ENCODE measurements at regions not wholly inside any gene's neighbourhood (a gene's known extent, or its start where the extent isn't known, plus 50 kb on each side); places are given as distances from the start of the nearest gene placed in this dataset.

GRCh38 chr7:52135403-52135802 lies 818.8 kb upstream of the COBL start:
- no peak for DNase-seq

DNA sequence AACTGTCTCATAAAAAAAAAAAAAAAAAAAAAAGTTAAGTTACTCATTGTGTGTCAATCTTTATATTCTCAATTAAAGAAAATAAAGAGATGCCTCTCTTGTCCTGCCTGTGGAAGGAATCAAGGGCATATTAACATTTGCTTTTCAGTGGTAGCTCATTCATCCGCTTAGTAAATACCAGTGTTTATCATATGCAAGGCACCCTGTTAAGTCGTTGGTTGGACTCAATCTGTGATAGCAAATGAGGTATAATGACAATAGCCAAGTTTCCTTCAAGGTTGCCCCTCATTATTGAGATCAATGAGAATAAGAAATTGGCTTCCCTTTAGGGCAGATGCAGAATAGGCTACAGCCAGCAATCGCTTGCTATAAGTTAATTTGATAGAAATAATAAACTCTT lies 812.7 kb upstream of the COBL start:
- no peak for DNase-seq

GRCh38 chr7:52120912-52121311 lies 804.3 kb upstream of the COBL start:
- DNase-seq, result no peak

DNA sequence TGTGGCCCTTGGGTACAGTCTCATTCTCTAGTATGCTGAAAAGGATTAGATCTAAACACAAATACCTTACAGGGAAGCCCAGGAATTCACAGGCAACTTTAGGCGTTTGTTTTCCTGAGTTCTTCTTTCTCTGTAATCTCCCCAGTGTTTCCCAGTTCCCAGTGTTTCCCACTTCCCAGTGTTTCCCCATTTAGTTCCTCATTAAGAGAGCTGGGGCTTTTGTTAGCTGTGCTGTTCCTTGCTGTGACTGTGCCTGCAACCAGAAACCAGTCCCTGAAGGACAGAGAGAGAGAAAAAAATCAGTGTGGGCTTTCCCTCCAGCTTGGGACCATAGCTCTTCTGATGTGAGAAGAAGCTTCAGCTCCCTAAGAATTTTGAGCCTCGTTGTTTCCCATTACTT lies 802.9 kb upstream of the COBL start:
- no peak for DNase-seq

DNA sequence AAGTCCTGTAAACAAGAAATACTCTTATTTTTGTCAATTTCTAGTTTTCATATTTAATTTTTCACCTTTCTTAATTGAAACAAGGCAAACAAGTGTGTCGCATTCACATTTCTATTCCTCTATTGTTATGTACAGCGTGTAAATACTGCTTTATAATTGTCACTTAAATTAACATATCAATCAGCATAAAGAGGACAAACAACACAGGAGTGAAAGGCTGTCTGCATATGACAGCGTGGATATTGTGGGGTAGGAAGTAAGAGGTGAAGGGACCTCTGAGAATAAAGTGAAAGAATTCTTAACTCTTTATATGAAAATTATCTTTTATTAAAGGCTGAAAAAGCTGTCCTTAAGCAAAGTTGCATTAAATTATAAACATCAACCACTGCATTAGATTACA lies 797.9 kb upstream of the COBL start:
- no peak for DNase-seq

DNA sequence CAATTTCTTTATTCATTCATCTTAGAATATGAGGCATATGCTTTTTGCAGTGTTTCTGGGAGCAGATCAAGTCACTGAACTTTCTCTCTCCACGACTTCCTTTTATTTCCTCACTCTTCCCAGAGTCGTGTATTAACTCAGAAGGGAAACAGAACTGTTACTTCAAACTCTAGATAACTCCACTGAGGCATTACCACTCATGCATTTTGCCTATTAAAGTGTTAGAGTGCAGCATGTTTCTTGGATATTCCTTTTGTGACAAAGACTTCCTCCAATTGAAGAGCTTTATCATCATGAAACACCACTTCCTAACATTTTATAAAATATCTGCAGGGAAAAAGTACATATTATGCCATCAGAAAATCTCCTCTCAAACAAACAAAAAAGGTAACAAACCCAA lies 797.4 kb upstream of the COBL start:
- DNase-seq, result no peak

DNA sequence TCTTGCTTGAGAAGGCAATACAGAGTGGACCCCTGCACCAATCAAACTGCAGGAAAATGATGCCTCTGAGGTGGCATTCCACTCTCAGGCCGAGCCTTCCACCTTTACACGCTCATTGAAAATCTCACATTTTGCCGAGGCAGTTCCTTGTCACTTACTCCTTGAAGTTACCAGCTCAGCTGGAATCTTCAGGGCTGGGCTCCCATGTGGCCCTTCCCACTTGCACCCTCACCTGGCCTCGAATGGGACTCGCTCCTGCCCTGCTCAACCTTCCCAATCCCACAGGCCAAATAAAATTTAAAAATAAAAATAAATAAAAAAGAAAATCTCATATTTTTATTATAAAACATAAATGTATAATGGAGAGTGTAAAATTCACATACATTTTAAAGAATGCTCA lies 790.7 kb upstream of the COBL start:
- no peak for DNase-seq

DNA sequence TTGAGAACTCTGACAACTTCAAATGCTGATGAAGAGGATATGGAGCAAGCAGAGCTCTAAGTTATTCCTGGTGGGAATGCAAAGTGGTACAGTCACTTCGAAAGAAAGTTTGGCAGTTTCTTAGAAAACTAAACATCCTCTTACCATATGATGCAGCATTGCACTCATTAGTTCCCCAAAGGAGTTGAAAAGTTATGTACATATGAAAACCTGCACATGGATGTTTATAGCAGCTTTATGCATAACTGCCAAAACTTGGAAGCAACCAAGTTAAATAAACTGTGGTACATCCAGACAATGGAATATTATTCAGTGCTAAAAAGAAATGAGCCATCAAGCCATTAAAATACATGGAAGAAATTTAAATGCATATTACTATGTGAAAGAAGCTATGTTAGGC lies 779.3 kb upstream of the COBL start:
- no peak for DNase-seq

GRCh38 chr7:52091996-52092395 lies 775.4 kb upstream of the COBL start:
- no peak for DNase-seq

DNA sequence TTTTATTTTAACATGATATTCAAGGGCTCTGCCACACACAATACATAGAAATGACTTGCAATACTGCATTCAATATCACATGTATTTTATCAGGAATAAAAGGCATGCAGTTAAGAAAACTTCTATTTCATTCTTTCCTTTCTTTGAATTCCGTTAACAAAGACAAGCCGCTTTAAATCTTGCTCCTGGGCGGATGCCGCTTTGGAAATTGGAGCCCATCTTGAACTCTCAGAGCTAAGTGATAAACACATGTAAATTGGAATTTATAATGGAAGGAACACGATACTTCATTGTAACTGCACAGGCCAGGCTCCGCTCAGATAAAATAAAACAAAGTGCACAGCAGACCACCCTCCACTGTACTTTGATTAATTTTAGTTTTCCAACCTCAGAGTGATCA lies 774.5 kb upstream of the COBL start:
- DNase-seq, result no peak

DNA sequence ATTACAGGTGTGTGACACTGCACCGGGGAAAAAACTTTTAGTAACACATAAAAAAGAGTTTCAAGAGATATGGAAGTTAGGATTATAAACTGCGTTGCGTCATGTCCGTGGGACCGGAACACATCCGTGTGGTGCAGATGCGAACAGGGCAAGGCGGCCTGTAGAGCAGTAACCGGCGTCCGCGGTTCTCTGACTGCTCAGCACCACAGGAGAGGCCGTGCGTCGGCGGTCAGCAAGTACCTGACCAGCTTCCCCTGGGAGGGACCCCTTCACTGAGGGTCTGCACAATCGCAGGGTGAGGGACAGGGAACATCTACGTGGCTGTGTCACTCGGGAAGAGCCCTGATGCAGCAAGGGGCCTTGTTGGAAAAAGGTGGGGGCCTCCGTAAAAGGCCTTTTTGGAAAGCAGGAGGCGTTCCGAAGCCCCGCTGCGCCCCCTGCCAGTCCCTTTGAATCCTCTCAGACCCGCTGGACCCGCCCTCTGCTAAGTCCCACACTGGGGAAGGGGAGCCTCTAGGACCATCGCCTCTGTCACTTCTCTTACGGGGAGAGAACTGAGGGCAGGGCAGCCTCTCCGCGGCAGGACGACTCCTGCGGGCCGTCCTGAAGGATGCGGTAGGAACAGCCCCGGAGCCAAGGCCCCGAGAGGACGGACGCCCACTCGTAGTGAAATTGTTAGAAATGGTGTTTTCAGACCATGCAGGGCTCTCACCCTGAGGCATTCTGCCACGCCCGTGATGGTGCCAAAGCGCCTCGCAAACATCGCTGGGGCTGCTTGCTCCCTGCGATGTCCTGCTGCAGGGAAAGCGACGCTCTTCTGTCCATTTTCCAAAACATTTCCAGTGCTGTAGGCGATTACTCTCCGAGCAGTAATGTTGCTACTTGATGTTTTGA lies 771.6 kb upstream of the COBL start:
- no peak for DNase-seq

- no peak for DNase-seq
Observed at GRCh38 chr7:52085610-52086009, 769.0 kb upstream of the COBL start.

DNA sequence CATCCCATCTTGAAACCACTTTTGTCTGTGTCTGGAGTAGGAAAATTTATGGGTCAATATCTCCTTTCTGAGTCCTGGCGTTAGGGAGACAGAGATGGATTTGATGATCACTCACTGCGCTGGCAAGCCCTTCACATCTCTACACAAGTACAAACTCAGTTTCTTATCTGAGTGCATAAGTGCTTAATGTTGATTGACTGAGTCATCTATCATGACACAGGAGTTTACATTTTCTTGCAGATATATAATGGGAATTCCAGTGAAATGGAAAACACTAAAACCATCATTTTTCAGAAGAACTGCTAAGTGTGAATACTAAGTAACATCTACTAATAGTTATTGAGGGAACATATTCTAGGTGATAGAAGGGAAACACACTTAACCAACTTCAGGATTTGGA lies 763.9 kb upstream of the COBL start:
- DNase-seq, result no peak

GRCh38 chr7:52079726-52080125 lies 763.1 kb upstream of the COBL start:
- DNase-seq, result no peak

DNA sequence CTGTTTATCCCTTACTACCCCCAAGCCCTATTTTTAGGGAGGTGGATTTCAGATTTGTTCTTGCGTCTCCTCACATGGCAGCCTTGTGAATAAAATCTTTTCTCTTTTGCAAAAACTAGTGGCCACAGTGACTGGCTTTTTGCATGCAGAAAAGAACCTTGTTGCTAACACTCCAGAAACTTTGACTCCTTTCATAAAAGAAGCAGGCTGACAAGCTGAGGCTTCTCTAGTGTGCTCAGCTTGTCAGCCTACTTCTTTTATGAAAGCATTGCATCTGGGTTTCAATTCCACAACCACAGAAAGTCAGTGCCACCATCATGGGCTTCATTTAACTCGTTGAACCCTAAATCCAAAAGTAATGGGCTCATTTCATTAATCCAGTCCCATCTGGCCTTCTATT lies 761.0 kb upstream of the COBL start:
- DNase-seq, result no peak

GRCh38 chr7:52074912-52075311 lies 758.3 kb upstream of the COBL start:
- DNase-seq, result no peak

DNA sequence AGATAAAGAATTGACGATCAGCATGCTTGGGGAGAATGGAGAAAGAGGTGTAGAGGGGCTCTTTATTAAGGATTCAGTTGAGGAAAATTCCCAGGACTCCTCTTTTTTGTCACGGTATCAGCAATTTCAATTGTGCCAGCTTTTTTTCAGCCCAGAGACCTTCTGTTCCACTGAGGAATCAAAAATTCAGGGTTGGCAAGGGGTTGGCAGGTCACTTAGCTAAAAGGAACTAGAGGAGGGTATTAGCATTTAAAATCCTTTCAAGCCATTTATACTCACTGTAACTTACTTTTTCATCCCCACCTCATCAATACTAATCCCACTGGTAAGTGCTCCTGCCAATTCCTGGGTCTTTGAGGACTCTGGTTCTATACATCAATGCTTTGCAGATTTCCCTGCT lies 757.5 kb upstream of the COBL start:
- DNase-seq, result no peak

- no peak for DNase-seq
Observed at GRCh38 chr7:52071744-52072143, 755.1 kb upstream of the COBL start.

GRCh38 chr7:52064493-52064892 lies 747.9 kb upstream of the COBL start:
- no peak for DNase-seq

GRCh38 chr7:52061666-52062065 lies 745.1 kb upstream of the COBL start:
- no peak for DNase-seq

- no peak for DNase-seq
Observed at GRCh38 chr7:52053525-52053924, 736.9 kb upstream of the COBL start.

GRCh38 chr7:52030722-52031121 lies 714.1 kb upstream of the COBL start:
- no peak for DNase-seq

- no peak for DNase-seq
Observed at GRCh38 chr7:52026140-52026539, 709.5 kb upstream of the COBL start.

- no peak for DNase-seq
Observed at GRCh38 chr7:52021343-52021742, 704.7 kb upstream of the COBL start.

DNA sequence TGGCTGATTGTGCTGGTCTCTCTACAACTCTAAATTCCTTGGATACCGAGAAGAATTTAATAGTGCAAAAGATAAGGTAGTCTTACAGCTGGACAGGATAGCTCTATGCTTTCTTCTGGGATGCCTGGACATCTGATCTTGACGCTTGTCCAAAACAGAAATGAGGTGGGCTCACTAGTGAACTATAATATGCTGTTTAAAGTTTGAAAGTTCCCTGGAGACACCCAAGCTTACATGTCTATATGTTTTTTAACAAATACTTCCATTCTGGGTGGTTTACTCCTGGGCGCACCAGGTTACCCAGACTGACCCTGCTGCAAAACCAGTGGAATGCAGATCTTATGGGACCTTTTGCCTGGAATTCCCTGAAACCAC lies 702.1 kb upstream of the COBL start:
- DNase-seq, result no peak

Data from skin of body (tissue), 1 donor.